Adrenal gland (tissue), 9 donors: ENCODE measurements at regions not wholly inside any gene's neighbourhood (a gene's known extent, or its start where the extent isn't known, plus 50 kb on each side); places are given as distances from the start of the nearest gene placed in this dataset.

ENCODE experiments used
- DNase-seq, 7 donors: peaks; one replicate each; pipeline ENCODE4 v3.0.0-alpha.2; 2019 to 2020
- H3K27ac ChIP-seq, 5 donors: fragments of 200-600 bp; sonication (generic) in 4 of 5; 1 replicate in 3 of 5; 2 replicates in 2 of 5; pipeline versions ENCODE4 v1.5.1 to v1.8.0; 2016 to 2020; ENCODE audit warnings: mild to moderate bottlenecking in 1 of 5
- H3K27me3 ChIP-seq: fragments of 200-600 bp; 2 replicates; pipeline ENCODE4 v1.8.0; 2021
- H3K36me3 ChIP-seq, 2 donors: fragments of 200-600 bp; replicated peaks in 1 of 2; 1 replicate in 1 of 2; 2 replicates in 1 of 2; pipeline versions ENCODE4 v1.5.1 to v1.8.0; 2018 to 2022
- H3K4me1 ChIP-seq, 2 donors: fragments of 200-600 bp; replicated peaks in 1 of 2; 1 replicate in 1 of 2; 2 replicates in 1 of 2; pipeline versions ENCODE4 v1.5.1 to v1.8.0; 2018 to 2021
- H3K4me3 ChIP-seq, 4 donors: fragments of 200-600 bp; sonication (generic) in 3 of 4; one replicate each; pipeline ENCODE4 v1.5.1; 2016 to 2018
- H3K9me3 ChIP-seq, 3 donors: fragments of 200-600 bp; sonication (generic) in 1 of 3; replicated peaks in 1 of 3; 1 replicate in 2 of 3; 2 replicates in 1 of 3; pipeline versions ENCODE4 v1.5.1 to v1.8.0; 2016 to 2021
- CTCF ChIP-seq, 6 experiments: fragments of 450-650 bp in 4 of 6; fragments of 200-600 bp in 2 of 6; sonication (generic) in 1 of 6; IDR thresholded peaks; 1 replicate in 5 of 6; 2 replicates in 1 of 6; pipeline versions ENCODE4 v1.5.1 to v1.8.0; 2016 to 2021; ENCODE audit warnings: antibody characterized with exemption in 6 of 6, mild to moderate bottlenecking in 2 of 6, moderate library complexity in 1 of 6
- POLR2A ChIP-seq, 2 donors: fragments of 450-650 bp; IDR thresholded peaks; one replicate each; pipeline ENCODE4 v1.6.1; 2017; ENCODE audit warnings: antibody characterized with exemption in 2 of 2, mild to moderate bottlenecking in 2 of 2, moderate library complexity in 1 of 2
- WGBS, 4 donors: extraction: QIAGEN DNeasy Blood & Tissue Kit in 2 of 4; methylation state at CpG; one replicate each; pipeline versions ENCODE4 v1.1.5 to v1.1.7; 2013 to 2017; 5-methylcytosine and 5-hydroxymethylcytosine counted together
- intact Hi-C, 2 donors: fragments of 100-400 bp; cut with DNase I; formaldehyde crosslinking; loops; one replicate each; pipeline versions ENCODE4 v1.14.1 to v1.15.0; 2022 to 2023
- small RNA-seq, 2 donors: library from RNA; depleted of rRNA; stranded (forward); fragments of <200 nt; gene quantifications; one replicate each; pipeline ENCODE3, GENCODE V24; 2016
- donor health status: healthy with polysubstance abuse.
- donor health status: Bipolar disorder and iron deficiency.
- donor health status: DM: yes; HTN: yes; CAD: no.
- donor health status: DM: no; HTN: no; CAD: no.
- donor health status: DM: no; HTN: no; CAD: no.

DNA sequence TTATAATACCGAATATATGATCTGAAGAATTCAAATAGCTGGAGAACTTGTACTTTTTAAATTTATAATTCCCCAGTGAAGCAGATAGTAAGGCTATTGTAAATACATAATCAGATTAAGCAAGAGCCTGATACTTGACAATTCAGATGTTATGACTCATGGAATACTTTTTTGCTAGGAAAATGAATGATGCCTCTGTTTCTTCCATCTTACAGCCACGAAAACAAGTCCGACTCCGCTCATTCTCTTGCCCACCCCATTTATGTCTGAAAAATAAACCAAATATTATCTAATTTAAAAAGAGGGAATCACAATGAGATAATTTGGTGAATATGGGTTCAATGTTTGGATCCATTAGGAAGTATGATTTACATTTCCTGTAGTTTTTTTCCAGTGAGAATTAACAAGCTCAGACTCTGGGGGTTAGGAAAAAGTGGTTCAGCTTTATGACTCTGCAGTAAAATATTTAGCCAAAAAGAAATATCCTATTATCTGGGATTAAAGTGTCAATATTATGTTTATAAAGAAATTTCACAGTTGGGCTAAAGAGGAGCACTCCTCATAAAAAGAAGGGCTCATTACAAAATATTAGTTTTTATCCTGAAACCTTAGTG lies 50.4 kb upstream of the DAB1 start:
- TF ChIP-seq CTCF (IDR thresholded peaks at IDR 0.05) (no peak), POLR2A (IDR thresholded peaks at IDR 0.05) (no peak)
- Histone ChIP-seq H3K27ac (no peak overlapping the region), H3K4me1 (no peaks in the 10 kb centered on the region), H3K27me3 (no peaks in the 10 kb centered on the region), H3K36me3 (no peaks in the 10 kb centered on the region), H3K9me3 (no peaks in the 10 kb centered on the region), H3K4me3 (no peak overlapping the region)
- WGBS, 4 donors = 75 to 81% (median 80%) methylated on average over 4 of the region's 4 CpGs
- intact Hi-C loops = no loop called here
- no peak for DNase-seq

Small RNAs in the stretch of these regions (small RNA-seq; reads per million reads assigned to genes)
- gene AL445193.1 = 0 reads per million in 2 donors
